ENCODE measurements at regions not wholly inside any gene's neighbourhood (a gene's known extent, or its start where the extent isn't known, plus 50 kb on each side); places are given as distances from the start of the nearest gene placed in this dataset.

GRCh38 chr13:79225487-79226232, 180.4 kb downstream of the RBM26 start:
- Histone ChIP-seq H3F3A (ENCODE audit: insufficient read depth, low read length, poor library complexity, severe bottlenecking) (no peaks in the 10 kb centered on the region), H2AFZ (ENCODE audit: low read depth, low read length) (no peak overlapping the region), H3K9me2 (ENCODE audit: insufficient read depth, low read length) (no peaks in the 10 kb centered on the region), H3K79me2 (replicated peaks; ENCODE audit: insufficient read depth, low read length) (no peaks in the 10 kb centered on the region), H3K4me2 (ENCODE audit: low read length) (no peak overlapping the region), H3K27me3 (ENCODE audit: insufficient read depth, low read depth, low read length) (no peaks in the 10 kb centered on the region), H3K9ac (ENCODE audit: low read length) (no peak overlapping the region), H3K27ac (ENCODE audit: low read length) (no peak overlapping the region), H3K36me3 (ENCODE audit: insufficient read depth, low read length) (no peaks in the 10 kb centered on the region), H3K4me3 (ENCODE audit: low read length) (no peak overlapping the region), H3K9me3 (ENCODE audit: low read length) (no peaks in the 10 kb centered on the region), H4K20me1 (ENCODE audit: insufficient read depth) (no peaks in the 10 kb centered on the region)
- TF ChIP-seq CTCF (IDR thresholded peaks at IDR 0.05; ENCODE audit: poor library complexity, severe bottlenecking) (no peak), MXI1 (conservative IDR thresholded peaks at IDR 0.05; ENCODE audit: poor library complexity, severe bottlenecking) (no peak), EZH2 (IDR thresholded peaks at IDR 0.05; ENCODE audit: borderline replicate concordance, insufficient read depth, low read length, poor library complexity, severe bottlenecking) (no peak), RAD21 (conservative IDR thresholded peaks at IDR 0.05) (no peak), SMC3 (conservative IDR thresholded peaks at IDR 0.05; ENCODE audit: poor library complexity) (no peak)

GRCh38 chr13:79222427-79223205, 183.4 kb downstream of the RBM26 start:
- H3K36me3 ChIP-seq (ENCODE audit: insufficient read depth, low read length), result no peaks in the 10 kb centered on the region
- no peaks in the 10 kb centered on the region for H3K79me2 ChIP-seq (replicated peaks; ENCODE audit: insufficient read depth, low read length)
- H3K4me3 ChIP-seq (ENCODE audit: low read length), result no peak overlapping the region
- H2AFZ ChIP-seq (ENCODE audit: low read depth, low read length), result no peak overlapping the region
- H3K27me3 ChIP-seq (ENCODE audit: insufficient read depth, low read depth, low read length), result no peaks in the 10 kb centered on the region
- H3F3A ChIP-seq (ENCODE audit: insufficient read depth, low read length, poor library complexity, severe bottlenecking), result no peaks in the 10 kb centered on the region
- no peak overlapping the region for H3K27ac ChIP-seq (ENCODE audit: low read length)
- no peaks in the 10 kb centered on the region for H3K9me2 ChIP-seq (ENCODE audit: insufficient read depth, low read length)
- no peak overlapping the region for H3K9ac ChIP-seq (ENCODE audit: low read length)
- TF ChIP-seq EZH2 (IDR thresholded peaks at IDR 0.05; ENCODE audit: borderline replicate concordance, insufficient read depth, low read length, poor library complexity, severe bottlenecking) (no peak), SMC3 (conservative IDR thresholded peaks at IDR 0.05; ENCODE audit: poor library complexity) (no peak), TAF1 (IDR thresholded peaks at IDR 0.05; ENCODE audit: low read depth) (no peak), EP300 (conservative IDR thresholded peaks at IDR 0.05; ENCODE audit: poor library complexity, severe bottlenecking) (no peak), REST (IDR thresholded peaks at IDR 0.05; ENCODE audit: borderline replicate concordance) (no peak), POLR2AphosphoS5 (IDR thresholded peaks at IDR 0.05) (no peak), RAD21 (conservative IDR thresholded peaks at IDR 0.05) (no peak), CTCF (IDR thresholded peaks at IDR 0.05; ENCODE audit: poor library complexity, severe bottlenecking) (no peak), MXI1 (conservative IDR thresholded peaks at IDR 0.05; ENCODE audit: poor library complexity, severe bottlenecking) (no peak)
- no peak overlapping the region for H3K4me2 ChIP-seq (ENCODE audit: low read length)
- H4K20me1 ChIP-seq (ENCODE audit: insufficient read depth), result no peaks in the 10 kb centered on the region
- no peaks in the 10 kb centered on the region for H3K9me3 ChIP-seq (ENCODE audit: low read length)
